PC-9 (cell line): ENCODE measurements at regions not wholly inside any gene's neighbourhood (a gene's known extent, or its start where the extent isn't known, plus 50 kb on each side); places are given as distances from the start of the nearest gene placed in this dataset.

Experiments
- BruUV-seq: library from RNA; stranded (reverse); fragments of 400-500 nt; replicated peaks from 2 replicates; lab custom pipeline; 2021; lab: Mats Ljungman, UMichigan
- CTCF ChIA-PET: fragments of 300-600 bp; sonication (Branson Sonifier 250); formaldehyde crosslinking; loops from one replicate; lab custom pipeline; 2022; ENCODE audit warnings: antibody characterized with exemption; lab: Charles Lee
- POLR2A ChIA-PET: fragments of 300-600 bp; sonication (Branson Sonifier 250); formaldehyde crosslinking; loops from one replicate; lab custom pipeline; 2022; ENCODE audit warnings: antibody characterized with exemption; ENCODE audit not compliant: unreplicated experiment; lab: Charles Lee
- DNase-seq, 2 experiments: peaks; one replicate each; pipeline versions ENCODE4 v3.0.0 to v3.0.0-alpha.2; 2015 to 2022; ENCODE audit warnings: mixed read lengths in 1 of 2
- H2AFZ ChIP-seq: fragments of 200-600 bp; sonication (generic); 2 replicates; pipeline ENCODE4 v1.8.1; 2017; ENCODE audit warnings: antibody characterized with exemption
- H3F3A ChIP-seq: fragments of 200-600 bp; sonication (generic); 2 replicates; pipeline ENCODE4 v1.8.1; 2017; ENCODE audit warnings: antibody characterized with exemption, mild to moderate bottlenecking, low read depth; ENCODE audit not compliant: insufficient read depth
- H3K27ac ChIP-seq: fragments of 200-600 bp; sonication (generic); 2 replicates; pipeline ENCODE4 v1.6.1; 2016; ENCODE audit warnings: mixed run types
- H3K27me3 ChIP-seq: fragments of 200-600 bp; sonication (generic); 2 replicates; pipeline ENCODE4 v1.6.1; 2016; ENCODE audit warnings: low read depth, mixed run types; ENCODE audit not compliant: insufficient read depth
- H3K36me3 ChIP-seq: fragments of 200-600 bp; sonication (generic); 2 replicates; pipeline ENCODE4 v1.6.1; 2016; ENCODE audit warnings: low read depth, mixed run types
- H3K4me1 ChIP-seq: fragments of 200-600 bp; sonication (generic); replicated peaks from 2 replicates; pipeline ENCODE4 v1.6.1; 2016; ENCODE audit warnings: mixed run types; ENCODE audit not compliant: insufficient read depth
- H3K4me2 ChIP-seq: fragments of 200-600 bp; sonication (generic); 2 replicates; pipeline ENCODE4 v1.6.1; 2017; ENCODE audit warnings: mixed run types
- H3K4me3 ChIP-seq: fragments of 200-600 bp; sonication (generic); 2 replicates; pipeline ENCODE4 v1.6.1; 2016; ENCODE audit warnings: mixed run types
- H3K79me2 ChIP-seq: fragments of 200-600 bp; sonication (generic); 2 replicates; pipeline ENCODE4 v1.6.1; 2017; ENCODE audit warnings: low read depth, mixed run types
- H3K9me2 ChIP-seq: fragments of 200-600 bp; sonication (generic); 2 replicates; pipeline ENCODE4 v1.8.1; 2017; ENCODE audit warnings: mild to moderate bottlenecking; ENCODE audit not compliant: insufficient read depth
- H3K9me3 ChIP-seq: fragments of 200-600 bp; sonication (generic); 2 replicates; pipeline ENCODE4 v1.8.1; 2016; ENCODE audit warnings: low read depth; ENCODE audit not compliant: insufficient read depth
- H4K20me1 ChIP-seq: fragments of 200-600 bp; sonication (generic); 2 replicates; pipeline ENCODE4 v1.8.1; 2017; ENCODE audit not compliant: insufficient read depth
- EZH2 ChIP-seq: fragments of 200-600 bp; sonication (generic); IDR thresholded peaks from 2 replicates; pipeline ENCODE4 v1.8.0; 2017; ENCODE audit warnings: antibody characterized with exemption, low read depth
- intact Hi-C: fragments of 100-400 bp; cut with micrococcal nuclease; formaldehyde crosslinking; loops from one replicate; pipeline ENCODE4 v1.10.0; 2022; ENCODE audit not compliant: unreplicated experiment
- TF ChIP-seq, protein P1 (sequence below): fragments of 200-600 bp; sonication (generic); conservative IDR thresholded peaks from 2 replicates; pipeline ENCODE4 v1.6.1; 2017; ENCODE audit warnings: mixed run types, antibody characterized with exemption, mild to moderate bottlenecking, moderate library complexity

DNA sequence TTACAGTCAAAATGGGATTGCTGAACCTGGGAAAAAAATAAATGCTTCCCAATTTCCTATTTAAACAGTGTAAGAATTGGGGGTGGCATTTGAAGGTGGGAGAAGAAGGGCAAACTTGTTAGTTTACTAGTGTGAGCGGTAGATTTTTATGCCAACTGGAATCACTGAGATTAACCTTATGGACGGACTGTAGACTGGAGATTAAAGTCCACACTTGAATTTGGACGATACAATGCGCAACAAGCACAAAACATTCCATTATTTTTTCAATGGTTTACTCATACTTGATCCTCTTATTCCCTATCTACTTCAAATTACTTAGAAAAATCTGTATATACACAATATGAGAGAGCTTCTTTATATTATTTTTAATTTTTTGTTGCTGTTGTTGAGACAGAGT, 269.6 kb upstream of the KLF14 start:
- ChIA-PET POLR2A (no interaction called here), CTCF (interaction anchor here (1.5 kb wide), 1 partner anchor 106 kb away, joined by 7 read pairs; no protein-coding TSS in a partner anchor)
- Histone ChIP-seq H3K27me3 (no peaks in the 10 kb centered on the region), H3K36me3 (peaks cover 16% of the 10 kb centered on the region), H3K4me1 (peaks cover 58% of the 10 kb centered on the region), H3K4me2 (no peak overlapping the region), H3K4me3 (no peak overlapping the region), H3K9me3 (0 out of 2 replicates have a peak, but pooled peaks cover 5% of the 10 kb centered on the region), H2AFZ (no peak overlapping the region), H3F3A (peaks cover 55% of the 10 kb centered on the region), H4K20me1 (peaks cover 19% of the 10 kb centered on the region), H3K9me2 (no peaks in the 10 kb centered on the region), H3K79me2 (peaks cover 96% of the 10 kb centered on the region), H3K27ac (no peak overlapping the region)
- TF ChIP-seq EZH2 = no peak
- TF ChIP-seq, protein P1, sequence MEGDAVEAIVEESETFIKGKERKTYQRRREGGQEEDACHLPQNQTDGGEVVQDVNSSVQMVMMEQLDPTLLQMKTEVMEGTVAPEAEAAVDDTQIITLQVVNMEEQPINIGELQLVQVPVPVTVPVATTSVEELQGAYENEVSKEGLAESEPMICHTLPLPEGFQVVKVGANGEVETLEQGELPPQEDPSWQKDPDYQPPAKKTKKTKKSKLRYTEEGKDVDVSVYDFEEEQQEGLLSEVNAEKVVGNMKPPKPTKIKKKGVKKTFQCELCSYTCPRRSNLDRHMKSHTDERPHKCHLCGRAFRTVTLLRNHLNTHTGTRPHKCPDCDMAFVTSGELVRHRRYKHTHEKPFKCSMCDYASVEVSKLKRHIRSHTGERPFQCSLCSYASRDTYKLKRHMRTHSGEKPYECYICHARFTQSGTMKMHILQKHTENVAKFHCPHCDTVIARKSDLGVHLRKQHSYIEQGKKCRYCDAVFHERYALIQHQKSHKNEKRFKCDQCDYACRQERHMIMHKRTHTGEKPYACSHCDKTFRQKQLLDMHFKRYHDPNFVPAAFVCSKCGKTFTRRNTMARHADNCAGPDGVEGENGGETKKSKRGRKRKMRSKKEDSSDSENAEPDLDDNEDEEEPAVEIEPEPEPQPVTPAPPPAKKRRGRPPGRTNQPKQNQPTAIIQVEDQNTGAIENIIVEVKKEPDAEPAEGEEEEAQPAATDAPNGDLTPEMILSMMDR = no peak
- intact Hi-C loops = no loop called here
- DNase-seq = no peak
- no TSS peak for BruUV-seq

DNA sequence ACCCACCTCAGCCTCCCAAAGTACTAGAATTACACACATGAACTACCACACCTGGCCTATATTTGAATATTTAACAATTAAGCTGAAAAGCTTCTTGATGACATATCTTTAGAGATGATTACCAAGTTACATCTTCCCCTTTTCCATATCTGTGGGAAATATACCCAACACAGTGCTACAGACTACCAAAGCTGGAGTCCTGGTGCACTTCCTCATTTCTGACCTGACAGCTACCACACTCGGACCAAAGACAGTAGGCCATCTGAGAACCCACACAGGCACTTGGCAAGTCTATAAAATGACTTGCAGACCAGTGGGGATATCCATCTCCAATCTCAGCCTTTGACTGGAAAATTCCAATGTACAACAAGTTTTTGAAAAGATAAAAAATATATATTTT, 270.4 kb upstream of the KLF14 start:
- Histone ChIP-seq H2AFZ (no peak overlapping the region), H3K27ac (no peak overlapping the region), H3K36me3 (peaks cover 17% of the 10 kb centered on the region), H3K4me1 (peaks cover 58% of the 10 kb centered on the region), H3K9me2 (no peaks in the 10 kb centered on the region), H3K9me3 (0 out of 2 replicates have a peak, but pooled peaks cover 5% of the 10 kb centered on the region), H3K4me3 (no peak overlapping the region), H4K20me1 (peaks cover 26% of the 10 kb centered on the region), H3K4me2 (no peak overlapping the region), H3F3A (peaks cover 56% of the 10 kb centered on the region), H3K27me3 (no peaks in the 10 kb centered on the region), H3K79me2 (peaks cover 96% of the 10 kb centered on the region)
- no peak for DNase-seq
- intact Hi-C loops = no loop called here
- no peak for TF ChIP-seq EZH2
- TF ChIP-seq, protein P1 = no peak
- BruUV-seq = no TSS peak
- POLR2A ChIA-PET = no interaction called here
- CTCF ChIA-PET = interaction anchor here (1.5 kb wide), 1 partner anchor 107 kb away, joined by 7 read pairs; no protein-coding TSS in a partner anchor

DNA sequence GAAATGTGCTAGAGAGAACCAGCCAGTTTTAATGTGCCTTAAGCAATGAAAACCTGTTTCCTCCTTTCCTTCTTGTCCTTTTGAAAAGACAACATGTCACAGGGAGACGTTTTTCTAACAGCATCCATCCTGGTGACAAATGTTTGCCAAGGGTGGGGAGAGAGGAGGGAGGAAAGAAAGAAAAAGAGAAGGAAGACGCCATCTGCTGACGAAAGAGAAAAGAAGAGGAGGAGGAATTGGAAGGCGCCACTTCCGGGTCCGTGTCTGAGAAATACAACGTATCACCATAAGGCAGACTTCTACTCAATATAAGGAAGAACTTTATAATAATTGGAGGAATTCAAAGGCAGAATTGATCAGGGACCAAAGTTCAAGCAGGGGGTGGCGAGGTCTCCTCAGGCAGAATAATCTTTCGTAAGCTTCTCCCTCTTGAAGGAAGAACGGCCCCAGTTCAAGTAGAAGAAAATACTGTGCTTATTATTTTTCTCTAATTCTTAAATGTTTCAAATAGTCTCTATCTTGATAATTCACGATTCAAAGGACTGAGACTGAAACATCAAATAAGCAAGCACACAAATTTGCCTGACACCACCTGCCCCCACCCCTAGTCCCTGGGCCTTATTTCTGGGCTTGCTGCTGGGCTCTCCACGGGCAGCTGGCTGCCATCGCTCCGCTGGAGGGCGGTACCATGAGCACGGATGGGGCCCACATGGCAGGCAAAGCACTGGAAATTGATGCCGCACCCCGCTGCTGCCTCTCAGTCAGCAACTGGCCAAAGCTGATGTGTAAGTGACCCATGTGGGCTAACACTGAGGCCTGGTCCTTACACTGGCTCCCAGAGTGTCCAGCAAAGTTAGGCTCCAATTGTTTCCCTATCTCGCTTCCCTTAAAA, 273.7 kb upstream of the KLF14 start:
- DNase-seq = peak; percentile 70 to 97
- TF ChIP-seq, protein P1 = peak; percentile 71; the same call in 1 of the 2 replicates
- no peak for TF ChIP-seq EZH2
- Histone ChIP-seq H3K27ac (peak overlapping the region; percentile 64), H3K27me3 (no peaks in the 10 kb centered on the region), H3K9me3 (0 out of 2 replicates have a peak, but pooled peaks cover 5% of the 10 kb centered on the region), H3F3A (peaks cover 64% of the 10 kb centered on the region), H3K36me3 (peaks cover 28% of the 10 kb centered on the region), H2AFZ (no peak overlapping the region), H3K4me2 (peak overlapping the region; percentile 40), H4K20me1 (peaks cover 49% of the 10 kb centered on the region), H3K4me1 (peaks cover 67% of the 10 kb centered on the region), H3K4me3 (no peak overlapping the region), H3K9me2 (no peaks in the 10 kb centered on the region), H3K79me2 (peaks cover 97% of the 10 kb centered on the region)
- ChIA-PET POLR2A (no interaction called here), CTCF (interaction anchor here (0.6 to 1.7 kb wide), 8 partner anchors 13 to 132 kb away, joined by 3 to 9 read pairs (median 4); no protein-coding TSS in a partner anchor)
- intact Hi-C loops = loop anchor here (1.0 to 5.0 kb wide), 3 partner anchors 25 to 110 kb away; no protein-coding TSS in a partner anchor
- no TSS peak for BruUV-seq
